HuH-7.5 (cell line): ENCODE measurements at regions not wholly inside any gene's neighbourhood (a gene's known extent, or its start where the extent isn't known, plus 50 kb on each side); places are given as distances from the start of the nearest gene placed in this dataset.

Source experiments
- DNase-seq: peaks from one replicate; pipeline ENCODE4 v3.0.0; 2011; ENCODE audit warnings: low spot score

DNA sequence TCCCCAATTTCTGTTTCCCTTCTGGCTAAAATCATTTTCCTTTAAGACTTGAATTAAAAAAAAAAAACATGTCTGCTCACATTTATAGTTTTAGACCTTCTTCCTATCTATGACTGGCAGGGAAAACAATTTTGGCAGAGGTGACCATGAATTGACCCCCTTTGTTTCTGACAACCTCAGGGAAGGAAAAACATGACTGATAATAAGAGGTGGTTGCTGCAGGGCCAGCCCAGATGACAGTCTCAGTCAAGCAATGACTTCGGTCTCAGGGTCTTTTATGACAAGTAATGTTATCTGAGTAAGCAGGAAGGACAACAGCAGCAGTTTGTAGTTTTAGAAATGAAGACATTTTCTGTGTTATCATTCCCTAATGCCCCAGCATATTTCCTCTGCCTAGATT lies 430.9 kb downstream of the LRIG3 start:
- no peak for DNase-seq

DNA sequence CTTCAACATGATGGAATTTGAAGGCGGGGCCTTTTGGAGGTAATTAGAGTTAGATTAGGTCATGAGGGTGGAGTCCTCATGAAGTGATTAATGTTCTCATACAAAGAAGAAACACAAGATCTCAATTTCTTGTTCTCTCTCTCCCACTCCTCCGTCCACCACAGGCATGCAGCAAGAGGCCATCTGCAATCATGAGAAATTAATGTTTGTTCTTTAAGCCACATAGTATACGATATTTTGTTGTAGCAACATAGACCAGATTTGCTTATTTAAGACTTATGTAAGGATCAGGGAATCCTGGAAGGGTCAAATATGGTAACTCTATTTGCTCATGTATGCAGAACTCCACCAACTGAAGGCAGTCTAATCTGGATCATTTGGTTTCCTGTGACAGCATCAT lies 429.0 kb downstream of the LRIG3 start:
- DNase-seq = no peak

- no peak for DNase-seq
Measured at GRCh38 chr12:58496411-58497190, 423.7 kb downstream of the LRIG3 start.

- no peak for DNase-seq
Measured at GRCh38 chr12:58500399-58500798, 419.9 kb downstream of the LRIG3 start.

GRCh38 chr12:58502226-58502625 lies 418.1 kb downstream of the LRIG3 start:
- no peak for DNase-seq

- DNase-seq = no peak
Measured at GRCh38 chr12:58502841-58503240, 417.5 kb downstream of the LRIG3 start.

DNA sequence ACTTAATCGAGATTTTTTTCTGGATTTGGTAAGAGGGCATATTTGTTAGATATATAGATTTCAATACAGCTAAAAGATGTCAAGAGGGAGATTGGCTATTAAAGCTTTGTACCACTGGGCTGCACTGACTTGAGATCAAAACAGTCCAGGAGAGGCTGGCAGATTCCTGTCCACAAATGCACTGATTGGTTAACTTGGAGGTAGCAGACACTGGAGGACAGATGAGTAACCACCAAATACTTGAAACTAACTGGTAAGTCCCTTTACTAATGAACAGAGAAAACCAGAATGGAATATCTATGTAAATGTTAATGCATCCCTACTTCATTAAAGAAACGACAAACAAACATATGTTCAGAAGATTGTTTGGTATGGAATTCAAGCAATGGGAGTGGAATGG lies 416.6 kb downstream of the LRIG3 start:
- DNase-seq = no peak

DNA sequence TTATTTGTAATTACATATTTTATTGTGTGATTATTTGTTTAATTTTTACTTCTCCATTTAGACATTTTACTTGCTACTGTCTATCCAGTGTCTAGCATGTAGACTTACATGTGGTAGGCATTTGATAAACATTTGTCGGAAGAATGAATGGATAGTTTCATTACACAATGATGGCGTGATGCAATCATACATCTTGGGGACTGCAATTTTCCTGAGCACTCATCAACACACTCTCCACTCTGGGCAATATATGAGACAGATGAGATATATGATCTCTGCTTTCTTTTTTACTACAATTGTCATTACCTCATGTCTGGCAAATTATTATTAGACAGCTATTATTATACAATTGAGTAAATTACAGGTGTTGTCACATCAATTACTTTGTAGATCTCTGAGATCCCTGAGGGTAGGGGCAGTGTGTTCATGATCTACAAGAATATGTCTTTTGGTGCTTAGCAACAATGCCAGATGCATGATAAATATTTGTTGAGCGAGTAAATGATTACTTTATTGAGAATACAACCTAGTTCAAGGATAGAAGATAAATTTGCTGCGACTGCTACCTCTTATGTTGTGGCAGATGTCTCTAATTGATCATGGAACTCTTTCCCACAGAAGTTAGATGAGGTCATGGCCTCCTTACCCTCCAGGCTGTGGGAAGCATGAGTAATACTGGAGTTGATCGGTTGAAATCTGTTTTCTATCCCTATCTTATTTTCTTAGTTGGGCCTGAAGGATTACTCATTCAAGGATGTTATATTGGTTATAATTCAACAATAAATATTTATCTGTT lies 416.0 kb downstream of the LRIG3 start:
- no peak for DNase-seq

DNA sequence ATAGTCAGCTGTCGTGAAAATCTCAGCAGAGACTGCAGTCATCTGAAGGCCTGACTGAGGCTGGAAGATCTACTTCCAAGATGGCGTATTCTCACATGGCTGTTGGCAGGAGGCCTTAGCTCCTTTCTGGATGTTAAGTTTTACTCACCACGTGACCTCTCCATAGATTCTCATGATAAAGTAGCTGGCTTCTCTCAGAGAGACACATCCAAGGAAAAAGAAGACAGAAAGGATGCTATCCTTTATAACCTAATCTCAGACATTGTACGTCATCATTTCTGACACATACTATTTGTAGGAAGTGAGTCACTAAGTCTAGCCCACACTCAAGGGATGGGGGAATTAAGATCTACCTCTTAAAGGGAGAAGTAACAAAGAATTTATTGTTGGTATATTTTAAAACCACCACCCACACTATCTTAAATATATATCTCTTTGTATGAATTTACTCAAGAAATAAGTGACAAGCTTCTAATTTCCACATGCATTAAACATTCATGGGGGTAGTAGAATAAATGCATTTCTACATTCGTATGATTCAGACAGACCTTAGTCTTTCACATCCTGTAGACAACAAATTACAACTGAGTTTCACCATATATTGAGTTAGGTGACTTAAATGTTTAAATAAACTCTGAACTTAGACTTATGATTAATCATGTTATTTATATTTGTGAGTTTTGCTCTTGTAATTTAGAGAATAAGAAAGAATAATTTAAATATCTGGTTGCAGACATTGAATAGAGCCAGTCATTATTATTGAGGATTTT lies 411.0 kb downstream of the LRIG3 start:
- no peak for DNase-seq

- DNase-seq = no peak
Measured at GRCh38 chr12:58513301-58513834, 406.9 kb downstream of the LRIG3 start.

- no peak for DNase-seq
Measured at GRCh38 chr12:58513852-58514251, 406.5 kb downstream of the LRIG3 start.

DNA sequence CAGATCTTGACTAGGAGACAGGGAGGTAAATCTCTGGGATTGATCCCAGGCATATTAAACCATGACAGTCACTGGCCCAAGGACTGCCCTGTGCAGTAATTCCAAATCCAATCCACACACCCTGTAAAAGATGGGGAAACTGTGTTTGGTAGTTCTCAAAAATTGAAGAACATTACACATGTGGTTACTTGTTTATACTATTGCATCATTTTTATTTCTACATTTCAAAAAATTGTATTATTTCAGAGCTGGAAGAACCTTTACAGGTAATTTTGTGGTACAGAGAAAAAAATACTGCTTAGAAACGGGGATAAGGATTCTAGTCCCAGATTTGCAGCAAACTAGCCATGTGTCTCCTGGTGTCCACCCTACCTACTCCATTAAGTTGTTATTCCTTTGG lies 400.5 kb downstream of the LRIG3 start:
- no peak for DNase-seq

DNA sequence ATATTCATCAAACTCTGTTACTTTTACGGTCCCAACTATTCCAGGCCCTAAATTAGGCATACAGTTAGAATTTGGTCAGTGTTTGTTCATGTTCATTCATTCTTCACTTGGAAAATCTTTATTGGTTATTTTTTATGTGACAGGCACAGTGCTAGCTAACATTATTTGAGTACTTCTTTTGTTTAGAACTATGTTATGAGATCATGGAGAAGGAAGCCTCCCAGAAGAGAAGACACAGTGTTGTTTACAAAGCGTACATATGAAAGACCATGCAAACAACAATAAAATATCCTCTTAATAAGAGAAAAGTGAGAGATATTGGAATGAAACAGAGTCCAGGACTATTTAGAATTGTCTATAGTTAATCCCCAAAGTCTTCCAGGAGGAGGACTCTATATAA lies 399.2 kb downstream of the LRIG3 start:
- no peak for DNase-seq

GRCh38 chr12:58521796-58522195 lies 398.5 kb downstream of the LRIG3 start:
- DNase-seq = no peak

- no peak for DNase-seq
Measured at GRCh38 chr12:58523360-58523759, 396.9 kb downstream of the LRIG3 start.

DNA sequence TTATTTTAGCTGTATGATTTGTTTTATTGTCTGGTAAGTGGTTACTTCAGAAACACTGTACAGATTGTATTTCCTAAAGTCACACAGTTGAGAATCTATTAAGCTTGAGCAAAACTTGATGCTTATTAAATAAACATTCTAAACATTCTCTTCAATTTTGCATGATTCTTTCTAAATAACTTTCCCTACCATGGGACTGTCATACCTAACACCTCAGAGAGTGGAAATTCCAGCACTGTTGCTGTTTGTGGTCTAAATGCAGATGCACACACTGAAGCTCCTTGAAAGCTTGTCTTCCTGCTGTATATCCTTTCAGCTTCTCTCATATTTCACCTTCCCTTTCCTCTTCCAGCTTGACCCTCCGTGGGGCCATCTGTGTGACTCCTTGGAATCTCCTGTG lies 392.0 kb downstream of the LRIG3 start:
- DNase-seq = no peak

DNA sequence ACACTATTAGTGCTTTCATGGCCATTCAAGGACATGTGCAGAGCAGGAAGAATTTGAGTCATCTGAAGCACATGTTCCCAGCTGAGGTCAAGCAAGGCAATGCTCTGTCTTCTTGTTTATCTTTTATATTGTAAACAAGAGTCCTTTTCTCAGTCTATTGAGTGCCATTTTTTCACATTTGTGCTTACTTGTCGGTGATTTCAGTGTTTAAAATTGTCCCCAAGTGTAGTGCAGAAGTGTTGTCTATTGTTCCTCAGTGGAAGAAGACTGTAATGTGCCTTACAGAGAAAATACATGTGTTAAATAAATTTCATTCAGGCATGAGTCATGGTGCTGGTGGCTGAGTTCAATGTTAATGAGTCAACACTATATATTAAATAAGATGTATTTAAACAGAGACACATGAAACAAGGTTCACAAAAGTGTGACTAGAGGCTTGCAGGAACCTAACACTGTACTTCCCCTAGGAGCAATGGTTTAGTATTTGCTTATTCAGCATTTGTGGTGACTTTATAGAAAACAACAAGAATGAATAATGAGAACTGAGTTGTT lies 391.1 kb downstream of the LRIG3 start:
- no peak for DNase-seq

DNA sequence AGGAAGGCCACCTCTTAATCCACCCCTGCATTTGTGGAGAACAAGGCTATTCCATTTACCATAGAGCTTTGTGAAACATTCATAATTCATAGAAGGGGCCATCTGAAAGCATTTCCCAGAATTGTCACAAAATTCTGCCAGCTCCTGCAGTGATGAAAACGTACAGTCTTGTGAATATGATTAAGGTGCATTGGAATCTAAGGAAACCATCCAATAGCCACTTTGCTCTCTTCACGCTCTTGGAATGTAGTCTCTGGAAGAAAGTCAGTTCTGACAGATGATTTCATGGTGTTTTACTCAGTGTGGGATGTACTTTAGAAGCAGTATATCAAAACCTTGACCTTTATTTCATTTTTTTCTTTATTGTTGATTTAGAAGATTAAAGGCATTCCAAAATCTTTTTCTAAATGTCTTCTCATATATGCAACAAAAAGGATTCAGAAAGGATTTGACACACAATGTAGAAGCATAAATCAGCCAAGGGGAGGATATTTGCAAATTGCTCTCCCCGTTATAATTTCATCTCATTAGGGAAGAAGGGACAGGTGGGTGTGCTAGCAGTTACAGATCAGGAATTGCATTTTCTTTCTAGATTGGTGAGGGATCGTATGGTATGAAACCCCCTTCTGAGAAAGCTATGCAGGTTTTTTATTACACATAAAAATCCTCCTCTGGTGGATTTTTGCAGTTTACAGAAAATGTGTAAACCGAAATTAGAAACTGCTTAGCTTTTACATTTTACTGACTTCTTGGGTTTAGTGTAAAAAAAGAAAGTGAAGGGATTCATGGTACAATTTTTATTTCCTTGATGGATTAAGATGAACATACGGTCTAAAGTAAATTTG lies 390.2 kb downstream of the LRIG3 start:
- no peak for DNase-seq

- no peak for DNase-seq
Measured at GRCh38 chr12:58530742-58531062, 389.6 kb downstream of the LRIG3 start.

GRCh38 chr12:58532855-58533608 lies 387.3 kb downstream of the LRIG3 start:
- DNase-seq = no peak

DNA sequence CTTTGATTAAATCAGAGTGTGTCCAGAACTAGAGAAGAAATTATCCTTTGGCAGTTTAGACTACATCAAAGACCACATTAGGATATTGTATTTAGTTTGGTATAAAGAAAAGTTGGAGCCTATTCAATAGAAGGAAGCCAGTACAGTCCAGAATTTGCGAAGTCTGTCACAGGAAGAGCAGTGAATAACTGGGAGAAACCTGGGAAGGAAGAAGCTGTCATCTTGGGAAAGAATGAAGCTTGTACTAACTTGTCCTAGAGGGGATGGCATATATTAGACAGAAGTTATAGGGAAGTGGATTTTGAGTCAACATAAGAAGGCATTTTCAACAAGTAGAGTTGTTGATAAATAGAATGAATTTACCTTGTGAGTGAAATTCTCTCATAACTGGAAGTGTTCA lies 386.7 kb downstream of the LRIG3 start:
- DNase-seq = no peak
